GM19193 (cell line): ENCODE measurements at regions not wholly inside any gene's neighbourhood (a gene's known extent, or its start where the extent isn't known, plus 50 kb on each side); places are given as distances from the start of the nearest gene placed in this dataset.

Experiments used
- POLR2A ChIP-seq: IDR thresholded peaks from 4 replicates; pipeline ENCODE4 v1.6.1; 2011; ENCODE audit not compliant: insufficient read depth, insufficient read length; ENCODE audit errors: extremely low read depth

GRCh38 chr2:118333664-118334063 lies 245.4 kb downstream of the INSIG2 start:
- TF ChIP-seq POLR2A, result no peak

- TF ChIP-seq POLR2A, result no peak
Measured at GRCh38 chr2:118325321-118325955, 237.2 kb downstream of the INSIG2 start.

GRCh38 chr2:118322406-118322805 lies 234.1 kb downstream of the INSIG2 start:
- TF ChIP-seq POLR2A, result no peak

GRCh38 chr2:118321432-118322105 lies 233.3 kb downstream of the INSIG2 start:
- TF ChIP-seq POLR2A, result no peak

DNA sequence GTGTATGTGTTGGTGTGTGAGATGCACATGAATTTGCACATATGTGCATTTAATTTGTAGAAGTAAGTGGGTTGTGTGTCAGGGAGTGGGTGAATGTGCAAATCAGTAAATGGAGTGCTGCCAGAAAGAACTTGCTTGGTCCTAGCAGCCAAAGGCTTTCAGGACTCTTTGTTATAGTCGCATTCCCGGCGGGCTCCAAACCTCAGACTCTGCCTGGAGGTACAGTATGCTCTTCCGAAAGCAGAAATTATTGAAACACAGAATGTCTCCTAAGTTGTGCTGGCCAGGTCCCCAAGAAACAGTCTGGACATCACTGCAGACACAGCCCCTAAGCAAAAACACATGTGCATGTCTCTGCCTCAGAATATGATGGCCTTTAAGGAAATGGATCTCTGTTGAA lies 232.4 kb downstream of the INSIG2 start:
- no peak for TF ChIP-seq POLR2A

- TF ChIP-seq POLR2A, result no peak
Measured at GRCh38 chr2:118320196-118320595, 231.9 kb downstream of the INSIG2 start.

DNA sequence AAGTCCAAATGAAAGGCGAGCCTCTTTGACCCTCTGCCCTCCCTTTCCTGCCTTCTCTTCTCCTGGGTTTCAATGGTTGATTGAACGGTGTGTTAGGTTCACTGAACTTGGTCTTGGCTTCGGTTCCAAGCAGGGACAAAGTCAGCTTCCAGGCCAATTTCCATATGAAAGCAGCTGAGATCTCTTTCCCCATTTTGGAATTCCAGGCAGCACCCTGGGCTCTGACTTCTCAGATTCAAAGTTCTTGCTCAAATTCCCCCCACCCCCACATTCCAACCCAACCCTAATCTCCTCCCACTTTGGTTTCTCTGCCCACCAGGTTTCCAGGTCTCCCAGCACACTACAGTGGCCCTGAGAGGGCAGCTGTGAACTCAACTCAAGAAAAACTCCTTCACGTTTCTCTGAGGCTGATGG lies 231.0 kb downstream of the INSIG2 start:
- no peak for TF ChIP-seq POLR2A

DNA sequence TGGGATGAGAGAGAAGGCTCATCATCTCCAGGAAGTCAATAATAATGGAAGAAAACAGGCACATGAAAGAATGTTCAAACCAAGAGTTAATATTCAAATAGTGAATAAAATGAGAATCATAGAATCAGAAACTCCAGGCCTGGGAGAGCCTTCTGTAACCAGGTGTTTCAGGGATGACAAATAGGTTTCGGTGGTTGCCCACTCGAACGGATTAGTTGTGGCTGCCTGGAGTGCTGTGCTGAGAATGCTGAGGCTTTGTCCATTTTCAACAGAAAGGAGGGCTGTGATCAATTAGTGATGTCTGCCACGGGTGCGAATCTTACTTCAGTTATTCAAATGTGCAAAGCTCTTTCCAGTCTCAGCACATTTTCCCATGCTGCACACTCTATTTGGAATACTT lies 227.3 kb downstream of the INSIG2 start:
- TF ChIP-seq POLR2A, result no peak

DNA sequence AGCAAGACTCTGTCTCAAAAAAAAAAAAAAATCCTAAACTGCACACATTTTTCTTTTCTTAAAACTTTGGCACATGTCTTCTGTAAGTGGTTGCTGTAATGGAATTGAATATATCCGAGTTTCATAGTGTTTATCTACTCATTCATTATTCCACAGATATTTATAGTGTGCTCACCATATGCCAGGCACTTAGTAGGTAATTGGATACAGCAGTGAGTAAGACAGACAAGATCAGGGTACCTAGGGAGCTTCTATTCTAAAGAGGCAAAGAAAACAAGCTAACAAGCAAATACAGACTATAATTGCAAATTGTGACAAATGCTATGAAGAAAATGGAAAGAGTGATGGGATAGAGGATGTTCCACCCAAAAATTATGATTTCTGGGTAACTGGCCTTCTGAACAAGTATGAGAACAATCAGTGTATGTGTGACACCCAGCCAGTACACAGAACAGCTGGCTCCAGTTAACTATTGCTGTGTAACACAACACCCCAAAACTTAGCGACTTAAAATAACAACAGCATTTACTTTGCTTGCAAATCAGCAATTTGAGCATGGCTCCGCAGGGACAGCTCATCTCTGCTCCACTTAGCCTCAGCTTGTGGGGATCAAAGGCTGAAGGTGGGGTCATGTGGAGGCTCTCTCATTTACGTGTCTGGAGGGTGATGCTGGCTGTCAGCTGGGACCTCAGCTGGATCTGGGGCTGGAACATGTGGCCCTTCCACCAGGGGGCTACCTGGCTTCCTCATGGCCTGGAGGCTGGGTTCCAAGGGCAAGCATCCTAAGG lies 224.9 kb downstream of the INSIG2 start:
- TF ChIP-seq POLR2A, result no peak

GRCh38 chr2:118310681-118311429 lies 222.6 kb downstream of the INSIG2 start:
- no peak for TF ChIP-seq POLR2A

- TF ChIP-seq POLR2A, result peak; percentile 73
Measured at GRCh38 chr2:118309946-118310680, 221.8 kb downstream of the INSIG2 start.

- no peak for TF ChIP-seq POLR2A
Measured at GRCh38 chr2:118309257-118309945, 221.1 kb downstream of the INSIG2 start.

GRCh38 chr2:118307864-118308263 lies 219.6 kb downstream of the INSIG2 start:
- no peak for TF ChIP-seq POLR2A

DNA sequence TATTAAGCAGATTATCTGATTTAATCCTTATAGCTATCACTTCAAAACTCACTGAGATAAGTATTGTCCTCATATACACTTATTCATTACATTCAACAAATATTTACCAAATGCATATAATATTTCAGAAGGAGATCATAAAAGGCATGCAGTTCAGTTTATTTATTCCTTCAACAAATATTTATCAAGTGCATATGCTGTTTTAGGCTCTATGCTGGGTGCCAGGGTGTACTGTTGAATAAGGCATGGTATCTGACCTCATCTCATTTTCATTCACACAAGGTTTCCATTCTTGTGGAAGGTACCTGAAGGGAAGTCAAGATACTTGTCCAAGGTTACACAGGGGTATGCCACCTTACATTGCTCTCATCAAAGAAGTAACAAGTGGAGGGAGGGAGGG lies 213.0 kb downstream of the INSIG2 start:
- no peak for TF ChIP-seq POLR2A
